GM12864 (cell line): ENCODE measurements at regions not wholly inside any gene's neighbourhood (a gene's known extent, or its start where the extent isn't known, plus 50 kb on each side); places are given as distances from the start of the nearest gene placed in this dataset.

Source experiments
- DNase-seq: peaks from one replicate; pipeline ENCODE4 v3.0.0-alpha.2; 2011; ENCODE audit warnings: low read depth
- H3K4me3 ChIP-seq: 2 replicates; pipeline ENCODE4 v1.5.1; 2011; ENCODE audit warnings: mild to moderate bottlenecking, low read depth, low read length, control low read depth
- CTCF ChIP-seq: IDR thresholded peaks from 2 replicates; pipeline ENCODE4 v1.5.1; 2011; ENCODE audit warnings: low read depth, mild to moderate bottlenecking, moderate library complexity, low read length, control low read depth, inconsistent platforms; ENCODE audit errors: missing control alignments

- no peak for TF ChIP-seq CTCF
- no peak for DNase-seq
- no peak overlapping the region for H3K4me3 ChIP-seq
These were observed 238.5 kb upstream of the CSF3R start for GRCh38 chr1:36721261-36721660.

GRCh38 chr1:36717431-36717830 lies 234.7 kb upstream of the CSF3R start:
- no peak for TF ChIP-seq CTCF
- no peak overlapping the region for H3K4me3 ChIP-seq
- DNase-seq = no peak

GRCh38 chr1:36715797-36716196 lies 233.1 kb upstream of the CSF3R start:
- no peak for TF ChIP-seq CTCF
- DNase-seq = no peak
- no peak overlapping the region for H3K4me3 ChIP-seq

GRCh38 chr1:36714301-36714700 lies 231.6 kb upstream of the CSF3R start:
- H3K4me3 ChIP-seq = no peak overlapping the region
- no peak for DNase-seq
- no peak for TF ChIP-seq CTCF

DNA sequence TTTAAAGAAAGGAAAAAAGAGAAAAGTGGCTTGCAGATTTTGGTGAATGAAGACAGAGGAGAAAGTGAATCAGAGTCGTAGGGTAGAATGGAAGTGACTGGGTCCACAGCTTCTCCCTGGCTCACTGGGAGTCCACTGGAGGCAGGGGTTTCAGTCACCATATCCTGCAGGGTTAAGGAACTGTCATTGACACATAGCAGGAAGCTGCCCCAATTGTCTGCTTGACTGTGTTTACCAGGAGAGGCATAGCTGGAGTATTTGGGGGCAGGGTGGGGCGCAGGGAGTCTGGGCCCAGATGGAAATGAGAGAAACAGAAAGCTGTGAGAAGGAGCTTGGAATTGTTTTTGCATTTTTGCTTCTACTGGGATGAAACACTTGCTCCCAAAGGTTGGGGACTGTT lies 228.8 kb upstream of the CSF3R start:
- TF ChIP-seq CTCF = no peak
- H3K4me3 ChIP-seq = no peak overlapping the region
- no peak for DNase-seq

GRCh38 chr1:36710951-36711350 lies 228.2 kb upstream of the CSF3R start:
- no peak for DNase-seq
- no peak overlapping the region for H3K4me3 ChIP-seq
- no peak for TF ChIP-seq CTCF

DNA sequence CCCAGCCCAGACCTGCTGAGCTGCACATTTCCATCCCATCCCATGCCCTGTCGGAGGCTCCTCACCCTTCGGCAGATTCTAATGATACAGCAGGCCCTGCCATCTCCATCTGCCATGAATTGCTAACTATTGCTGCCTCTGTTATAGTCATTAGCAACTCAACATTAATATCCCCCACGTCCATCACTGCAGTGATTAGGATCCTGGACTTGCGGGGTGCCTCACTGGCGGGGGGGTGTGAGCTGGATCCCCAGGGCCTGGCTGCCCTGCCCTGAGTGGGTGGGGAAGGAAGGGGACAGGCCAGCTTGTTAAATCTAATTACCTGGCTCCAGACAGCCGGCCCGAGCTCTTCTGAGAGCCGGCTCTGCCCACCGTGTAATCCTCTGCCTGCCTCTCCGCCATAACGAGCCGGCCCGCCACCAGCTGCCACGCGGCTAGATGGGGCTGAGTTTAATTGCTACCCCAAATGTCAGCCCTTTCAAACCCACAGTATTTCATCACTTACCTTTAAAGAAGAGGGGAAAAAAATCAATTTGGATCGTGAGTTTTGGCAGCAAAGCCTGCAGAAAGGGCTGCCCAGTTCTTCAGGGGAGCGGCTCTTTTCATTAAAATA lies 227.3 kb upstream of the CSF3R start:
- TF ChIP-seq CTCF = no peak
- no peak for DNase-seq
- H3K4me3 ChIP-seq = no peak overlapping the region
